GM06990 (cell line): ENCODE measurements at regions not wholly inside any gene's neighbourhood (a gene's known extent, or its start where the extent isn't known, plus 50 kb on each side); places are given as distances from the start of the nearest gene placed in this dataset.

Source experiments
- DNase-seq: peaks from one replicate; pipeline ENCODE4 v3.0.0-alpha.2; 2011; ENCODE audit not compliant: insufficient read length; ENCODE audit errors: extremely low read depth
- H3K27me3 ChIP-seq: replicated peaks from 2 replicates; pipeline ENCODE4 v1.6.0; 2011; ENCODE audit warnings: low read length; ENCODE audit not compliant: control insufficient read depth, insufficient read depth
- H3K36me3 ChIP-seq: 2 replicates; pipeline ENCODE4 v1.5.1; 2011; ENCODE audit warnings: low read length; ENCODE audit not compliant: control insufficient read depth, insufficient read depth
- H3K4me3 ChIP-seq: replicated peaks from 2 replicates; pipeline ENCODE4 v1.5.1; 2011; ENCODE audit warnings: low read depth, mild to moderate bottlenecking, control low read depth, low read length
- TF ChIP-seq, protein P1 (sequence below): IDR thresholded peaks from 2 replicates; pipeline ENCODE4 v1.5.1; 2011; ENCODE audit warnings: low read length, control low read depth, mild to moderate bottlenecking, inconsistent platforms; ENCODE audit not compliant: insufficient read depth, poor library complexity, severe bottlenecking

DNA sequence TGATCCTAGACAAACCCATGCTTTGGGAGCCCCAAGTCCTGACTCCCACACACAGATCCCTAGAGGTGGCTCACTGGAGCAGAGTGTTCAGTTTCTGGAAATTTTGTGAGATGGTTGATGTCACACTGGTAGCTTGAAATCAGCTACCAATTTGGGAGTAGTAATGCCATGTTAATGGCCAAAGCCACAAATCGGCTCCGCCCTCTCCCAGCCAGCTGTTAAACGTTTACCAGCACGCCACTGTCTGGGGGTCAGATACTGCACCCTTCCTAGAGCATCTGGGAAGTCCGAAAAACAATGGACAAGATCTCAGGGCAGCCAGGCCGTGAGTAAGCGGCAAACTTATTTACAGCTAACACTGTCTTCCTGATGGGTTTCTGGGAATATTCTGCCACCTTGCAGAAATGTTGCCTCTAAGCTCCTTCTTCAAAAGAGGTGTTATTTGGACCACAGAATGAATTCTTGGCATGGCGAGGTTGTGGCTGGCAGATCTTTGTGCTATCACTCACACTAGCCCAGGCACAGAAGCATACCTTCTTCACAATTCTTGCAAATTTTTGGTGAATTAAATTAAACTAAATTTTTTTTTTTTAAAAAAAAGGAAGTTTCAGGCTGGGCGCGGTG, 60.2 kb upstream of the FZD7 start:
- no peak for DNase-seq
- no peaks in the 10 kb centered on the region for H3K36me3 ChIP-seq
- no peaks in the 10 kb centered on the region for H3K27me3 ChIP-seq
- TF ChIP-seq, protein P1, sequence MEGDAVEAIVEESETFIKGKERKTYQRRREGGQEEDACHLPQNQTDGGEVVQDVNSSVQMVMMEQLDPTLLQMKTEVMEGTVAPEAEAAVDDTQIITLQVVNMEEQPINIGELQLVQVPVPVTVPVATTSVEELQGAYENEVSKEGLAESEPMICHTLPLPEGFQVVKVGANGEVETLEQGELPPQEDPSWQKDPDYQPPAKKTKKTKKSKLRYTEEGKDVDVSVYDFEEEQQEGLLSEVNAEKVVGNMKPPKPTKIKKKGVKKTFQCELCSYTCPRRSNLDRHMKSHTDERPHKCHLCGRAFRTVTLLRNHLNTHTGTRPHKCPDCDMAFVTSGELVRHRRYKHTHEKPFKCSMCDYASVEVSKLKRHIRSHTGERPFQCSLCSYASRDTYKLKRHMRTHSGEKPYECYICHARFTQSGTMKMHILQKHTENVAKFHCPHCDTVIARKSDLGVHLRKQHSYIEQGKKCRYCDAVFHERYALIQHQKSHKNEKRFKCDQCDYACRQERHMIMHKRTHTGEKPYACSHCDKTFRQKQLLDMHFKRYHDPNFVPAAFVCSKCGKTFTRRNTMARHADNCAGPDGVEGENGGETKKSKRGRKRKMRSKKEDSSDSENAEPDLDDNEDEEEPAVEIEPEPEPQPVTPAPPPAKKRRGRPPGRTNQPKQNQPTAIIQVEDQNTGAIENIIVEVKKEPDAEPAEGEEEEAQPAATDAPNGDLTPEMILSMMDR: no peak
- H3K4me3 ChIP-seq: no peak overlapping the region

GRCh38 chr2:201974171-201975100, 59.2 kb upstream of the FZD7 start:
- Histone ChIP-seq H3K27me3 (no peaks in the 10 kb centered on the region), H3K36me3 (no peaks in the 10 kb centered on the region), H3K4me3 (no peak overlapping the region)
- DNase-seq: no peak
- TF ChIP-seq, protein P1: no peak

- TF ChIP-seq, protein P1: no peak
- no peak for DNase-seq
- Histone ChIP-seq H3K4me3 (no peak overlapping the region), H3K36me3 (no peaks in the 10 kb centered on the region), H3K27me3 (no peaks in the 10 kb centered on the region)
Observed at GRCh38 chr2:201975434-201975833, 58.2 kb upstream of the FZD7 start.

GRCh38 chr2:201975964-201976612, 57.6 kb upstream of the FZD7 start:
- H3K27me3 ChIP-seq: no peaks in the 10 kb centered on the region
- DNase-seq: no peak
- H3K4me3 ChIP-seq: no peak overlapping the region
- H3K36me3 ChIP-seq: no peaks in the 10 kb centered on the region
- TF ChIP-seq, protein P1: no peak

GRCh38 chr2:201977651-201978050, 56.0 kb upstream of the FZD7 start:
- no peaks in the 10 kb centered on the region for H3K27me3 ChIP-seq
- TF ChIP-seq, protein P1: no peak
- no peak for DNase-seq
- no peak overlapping the region for H3K4me3 ChIP-seq
- H3K36me3 ChIP-seq: no peaks in the 10 kb centered on the region
